HepG2 (cell line): ENCODE measurements at regions not wholly inside any gene's neighbourhood (a gene's known extent, or its start where the extent isn't known, plus 50 kb on each side); places are given as distances from the start of the nearest gene placed in this dataset.
"Not testable (repeated sequence)": the region's sequence is repeated elsewhere in the genome, so short reads cannot be mapped to it uniquely, and the experiment has no call there.

ENCODE experiments used
- ATF3 ChIP-seq: sonication (generic); formaldehyde crosslinking; IDR thresholded peaks from 2 replicates; pipeline ENCODE4 v1.4.0; 2020; ENCODE audit warnings: missing genetic modification reagents
- CREB1 ChIP-seq, 2 experiments: fragments of 450-650 bp in 1 of 2; IDR thresholded peaks; 2 replicates each; pipeline ENCODE4 v1.6.1; 2016 to 2017; ENCODE audit warnings: control low read depth in 1 of 2, mild to moderate bottlenecking in 1 of 2, missing compliant biosample characterization in 1 of 2, missing genetic modification characterization in 1 of 2
- CTCF ChIP-seq: sonication (generic); formaldehyde crosslinking; IDR thresholded peaks from 2 replicates; pipeline ENCODE4 v1.5.0; 2020; ENCODE audit warnings: mild to moderate bottlenecking, missing genetic modification reagents, moderate library complexity
- KDM5A ChIP-seq: fragments of 200-600 bp; sonication (generic); IDR thresholded peaks from 2 replicates; pipeline ENCODE4 v1.7.0; 2018; ENCODE audit warnings: antibody characterized with exemption, mild to moderate bottlenecking, low read length, borderline replicate concordance
- POLR2A ChIP-seq, 2 experiments: IDR thresholded peaks; 2 replicates each; pipeline ENCODE4 v1.6.1; 2011; ENCODE audit warnings: low read depth in 2 of 2, low read length in 2 of 2, mild to moderate bottlenecking in 1 of 2, moderate library complexity in 1 of 2; ENCODE audit not compliant: insufficient read depth in 1 of 2
- ZFP82 ChIP-seq: sonication (generic); formaldehyde crosslinking; IDR thresholded peaks from 2 replicates; pipeline ENCODE4 v1.5.1; 2020; ENCODE audit warnings: mild to moderate bottlenecking, missing genetic modification reagents, borderline replicate concordance
- ZNF136 ChIP-seq: sonication (generic); formaldehyde crosslinking; IDR thresholded peaks from 2 replicates; pipeline ENCODE4 v1.8.1; 2022; ENCODE audit warnings: low read depth, mild to moderate bottlenecking, moderate library complexity, missing genetic modification reagents

GRCh38 chr1:267815-268214 is 183.7 kb downstream of the OR4F29 start:
- 0 out of 2 replicates have a peak, but pooled peaks have one; percentile 11 for TF ChIP-seq CTCF (CRISPR knock-in tag)
- not testable (repeated sequence) for TF ChIP-seq ZFP82 (CRISPR knock-in tag); ATF3 (CRISPR knock-in tag); KDM5A; ZNF136 (CRISPR knock-in tag); CREB1 (IDR thresholded peaks at IDR 0.05); CREB1 (CRISPR knock-in tag; IDR thresholded peaks at IDR 0.05); POLR2A (IDR thresholded peaks at IDR 0.05; ENCODE audit: insufficient read depth in 1 of 2, low read depth in 2 of 2, low read length in 2 of 2)
